ENCODE measurements at regions not wholly inside any gene's neighbourhood (a gene's known extent, or its start where the extent isn't known, plus 50 kb on each side); places are given as distances from the start of the nearest gene placed in this dataset.

- H3K4me1 Mint-ChIP-seq (ENCODE audit: low read depth): no peaks in the 10 kb centered on the region
- H3K27me3 Mint-ChIP-seq: no peaks in the 10 kb centered on the region
- H3K9me3 Mint-ChIP-seq: peaks cover 7% of the 10 kb centered on the region
- H3K27ac Mint-ChIP-seq: no peak overlapping the region
- H3K36me3 Mint-ChIP-seq (ENCODE audit: low read depth): no peaks in the 10 kb centered on the region
- H3K4me3 Mint-ChIP-seq: no peak overlapping the region
Observed at GRCh38 chr6:164144316-164144715, 729.8 kb downstream of the QKI start.

GRCh38 chr6:164142322-164142721 is 727.8 kb downstream of the QKI start:
- H3K4me3 Mint-ChIP-seq: no peak overlapping the region
- H3K27me3 Mint-ChIP-seq: no peaks in the 10 kb centered on the region
- H3K4me1 Mint-ChIP-seq (ENCODE audit: low read depth): no peaks in the 10 kb centered on the region
- H3K27ac Mint-ChIP-seq: no peak overlapping the region
- H3K36me3 Mint-ChIP-seq (ENCODE audit: low read depth): no peaks in the 10 kb centered on the region
- H3K9me3 Mint-ChIP-seq: peaks cover 7% of the 10 kb centered on the region

GRCh38 chr6:164135511-164136132 is 721.1 kb downstream of the QKI start:
- Mint-ChIP-seq H3K9me3 (no peaks in the 10 kb centered on the region), H3K36me3 (ENCODE audit: low read depth) (no peaks in the 10 kb centered on the region), H3K27ac (no peak overlapping the region), H3K4me1 (ENCODE audit: low read depth) (no peaks in the 10 kb centered on the region), H3K4me3 (no peak overlapping the region), H3K27me3 (no peaks in the 10 kb centered on the region)

GRCh38 chr6:164133095-164133494 is 718.6 kb downstream of the QKI start:
- Mint-ChIP-seq H3K36me3 (ENCODE audit: low read depth) (no peaks in the 10 kb centered on the region), H3K4me3 (no peak overlapping the region), H3K27ac (no peak overlapping the region), H3K4me1 (ENCODE audit: low read depth) (no peaks in the 10 kb centered on the region), H3K27me3 (no peaks in the 10 kb centered on the region), H3K9me3 (no peaks in the 10 kb centered on the region)

- H3K4me1 Mint-ChIP-seq (ENCODE audit: low read depth): no peaks in the 10 kb centered on the region
- no peaks in the 10 kb centered on the region for H3K36me3 Mint-ChIP-seq (ENCODE audit: low read depth)
- H3K27ac Mint-ChIP-seq: no peak overlapping the region
- H3K4me3 Mint-ChIP-seq: no peak overlapping the region
- peaks cover under 1% of the 10 kb centered on the region for H3K9me3 Mint-ChIP-seq
- H3K27me3 Mint-ChIP-seq: no peaks in the 10 kb centered on the region
Observed at GRCh38 chr6:164130585-164130984, 716.1 kb downstream of the QKI start.

- Mint-ChIP-seq H3K27me3 (no peaks in the 10 kb centered on the region), H3K9me3 (peaks cover 4% of the 10 kb centered on the region), H3K27ac (no peak overlapping the region), H3K4me3 (no peak overlapping the region), H3K36me3 (ENCODE audit: low read depth) (no peaks in the 10 kb centered on the region), H3K4me1 (ENCODE audit: low read depth) (no peaks in the 10 kb centered on the region)
Observed at GRCh38 chr6:164130151-164130550, 715.6 kb downstream of the QKI start.

GRCh38 chr6:164129218-164129617 is 714.7 kb downstream of the QKI start:
- Mint-ChIP-seq H3K4me1 (ENCODE audit: low read depth) (no peaks in the 10 kb centered on the region), H3K27me3 (no peaks in the 10 kb centered on the region), H3K9me3 (peaks cover 4% of the 10 kb centered on the region), H3K4me3 (no peak overlapping the region), H3K36me3 (ENCODE audit: low read depth) (no peaks in the 10 kb centered on the region), H3K27ac (no peak overlapping the region)

GRCh38 chr6:164128101-164128500 is 713.6 kb downstream of the QKI start:
- no peak overlapping the region for H3K27ac Mint-ChIP-seq
- H3K9me3 Mint-ChIP-seq: peaks cover 4% of the 10 kb centered on the region
- no peaks in the 10 kb centered on the region for H3K36me3 Mint-ChIP-seq (ENCODE audit: low read depth)
- H3K27me3 Mint-ChIP-seq: no peaks in the 10 kb centered on the region
- H3K4me3 Mint-ChIP-seq: no peak overlapping the region
- no peaks in the 10 kb centered on the region for H3K4me1 Mint-ChIP-seq (ENCODE audit: low read depth)

GRCh38 chr6:164124986-164125385 is 710.5 kb downstream of the QKI start:
- H3K27ac Mint-ChIP-seq: no peak overlapping the region
- H3K4me1 Mint-ChIP-seq (ENCODE audit: low read depth): no peaks in the 10 kb centered on the region
- H3K27me3 Mint-ChIP-seq: no peaks in the 10 kb centered on the region
- H3K4me3 Mint-ChIP-seq: no peak overlapping the region
- no peaks in the 10 kb centered on the region for H3K36me3 Mint-ChIP-seq (ENCODE audit: low read depth)
- H3K9me3 Mint-ChIP-seq: peaks cover 4% of the 10 kb centered on the region

- Mint-ChIP-seq H3K9me3 (peaks cover 4% of the 10 kb centered on the region), H3K27me3 (no peaks in the 10 kb centered on the region), H3K4me1 (ENCODE audit: low read depth) (no peaks in the 10 kb centered on the region), H3K36me3 (ENCODE audit: low read depth) (no peaks in the 10 kb centered on the region), H3K4me3 (no peak overlapping the region), H3K27ac (no peak overlapping the region)
Observed at GRCh38 chr6:164124473-164124872, 710.0 kb downstream of the QKI start.

- H3K27ac Mint-ChIP-seq: no peak overlapping the region
- peaks cover 4% of the 10 kb centered on the region for H3K9me3 Mint-ChIP-seq
- no peaks in the 10 kb centered on the region for H3K36me3 Mint-ChIP-seq (ENCODE audit: low read depth)
- H3K27me3 Mint-ChIP-seq: no peaks in the 10 kb centered on the region
- no peak overlapping the region for H3K4me3 Mint-ChIP-seq
- no peaks in the 10 kb centered on the region for H3K4me1 Mint-ChIP-seq (ENCODE audit: low read depth)
Observed at GRCh38 chr6:164122109-164122508, 707.6 kb downstream of the QKI start.

GRCh38 chr6:164121527-164121926 is 707.0 kb downstream of the QKI start:
- no peak overlapping the region for H3K4me3 Mint-ChIP-seq
- H3K27ac Mint-ChIP-seq: no peak overlapping the region

GRCh38 chr6:164114651-164115050 is 700.1 kb downstream of the QKI start:
- Mint-ChIP-seq H3K4me1 (ENCODE audit: low read depth) (no peaks in the 10 kb centered on the region), H3K36me3 (ENCODE audit: low read depth) (no peaks in the 10 kb centered on the region), H3K4me3 (no peak overlapping the region), H3K27me3 (peaks cover 18% of the 10 kb centered on the region), H3K27ac (no peak overlapping the region), H3K9me3 (peaks cover 9% of the 10 kb centered on the region)

More at GRCh38 chr6:164121527-164121926, 707.0 kb downstream of the QKI start:
- Mint-ChIP-seq H3K4me1 (ENCODE audit: low read depth) (no peaks in the 10 kb centered on the region), H3K27me3 (no peaks in the 10 kb centered on the region), H3K9me3 (peaks cover 4% of the 10 kb centered on the region), H3K36me3 (ENCODE audit: low read depth) (no peaks in the 10 kb centered on the region)

- Mint-ChIP-seq H3K4me1 (ENCODE audit: low read depth) (no peaks in the 10 kb centered on the region), H3K4me3 (no peak overlapping the region), H3K27me3 (peaks cover 18% of the 10 kb centered on the region), H3K9me3 (peaks cover 9% of the 10 kb centered on the region), H3K36me3 (ENCODE audit: low read depth) (no peaks in the 10 kb centered on the region), H3K27ac (no peak overlapping the region)
Observed at GRCh38 chr6:164114051-164114450, 699.5 kb downstream of the QKI start.

- no peaks in the 10 kb centered on the region for H3K36me3 Mint-ChIP-seq (ENCODE audit: low read depth)
- no peaks in the 10 kb centered on the region for H3K4me1 Mint-ChIP-seq (ENCODE audit: low read depth)
- peaks cover 18% of the 10 kb centered on the region for H3K27me3 Mint-ChIP-seq
- H3K9me3 Mint-ChIP-seq: peaks cover 9% of the 10 kb centered on the region
- no peak overlapping the region for H3K27ac Mint-ChIP-seq
- no peak overlapping the region for H3K4me3 Mint-ChIP-seq
Observed at GRCh38 chr6:164113637-164114036, 699.1 kb downstream of the QKI start.

- Mint-ChIP-seq H3K9me3 (peaks cover 9% of the 10 kb centered on the region), H3K27ac (no peak overlapping the region), H3K4me3 (no peak overlapping the region), H3K27me3 (peaks cover 23% of the 10 kb centered on the region), H3K36me3 (ENCODE audit: low read depth) (no peaks in the 10 kb centered on the region), H3K4me1 (ENCODE audit: low read depth) (no peaks in the 10 kb centered on the region)
Observed at GRCh38 chr6:164109770-164110140, 695.2 kb downstream of the QKI start.

Measured in stimulated activated naive CD8-positive, alpha-beta T cell treated with anti-CD3 and anti-CD28 coated beads, Interleukin-15, Interleukin-2, amounts not matched to agents 100 ng/mL and 50 ng/mL, for 24 hours (primary cell).